Astrocyte of the spinal cord (primary cell): ENCODE measurements at regions not wholly inside any gene's neighbourhood (a gene's known extent, or its start where the extent isn't known, plus 50 kb on each side); places are given as distances from the start of the nearest gene placed in this dataset.
A peak's percentile ranks its signal among the peaks of the same experiment; 100 is the strongest.

ENCODE experiments used
- DNase-seq: peaks from one replicate; pipeline ENCODE4 v3.0.0; 2011; ENCODE audit warnings: low read depth, low spot score
- H3K4me3 ChIP-seq: 2 replicates; pipeline ENCODE4 v1.5.1; 2011; ENCODE audit warnings: low read depth, mild to moderate bottlenecking, low read length, moderate library complexity
- in situ Hi-C: cut with HindIII; loops from 2 replicates; pipeline ENCODE4 v1.10.0; 2017; ENCODE audit warnings: low sequenced_read_pairs
- TF ChIP-seq, protein P1 (sequence below): IDR thresholded peaks from 2 replicates; pipeline ENCODE4 v1.5.1; 2012; ENCODE audit warnings: low read depth, mild to moderate bottlenecking, low read length, inconsistent platforms

DNA sequence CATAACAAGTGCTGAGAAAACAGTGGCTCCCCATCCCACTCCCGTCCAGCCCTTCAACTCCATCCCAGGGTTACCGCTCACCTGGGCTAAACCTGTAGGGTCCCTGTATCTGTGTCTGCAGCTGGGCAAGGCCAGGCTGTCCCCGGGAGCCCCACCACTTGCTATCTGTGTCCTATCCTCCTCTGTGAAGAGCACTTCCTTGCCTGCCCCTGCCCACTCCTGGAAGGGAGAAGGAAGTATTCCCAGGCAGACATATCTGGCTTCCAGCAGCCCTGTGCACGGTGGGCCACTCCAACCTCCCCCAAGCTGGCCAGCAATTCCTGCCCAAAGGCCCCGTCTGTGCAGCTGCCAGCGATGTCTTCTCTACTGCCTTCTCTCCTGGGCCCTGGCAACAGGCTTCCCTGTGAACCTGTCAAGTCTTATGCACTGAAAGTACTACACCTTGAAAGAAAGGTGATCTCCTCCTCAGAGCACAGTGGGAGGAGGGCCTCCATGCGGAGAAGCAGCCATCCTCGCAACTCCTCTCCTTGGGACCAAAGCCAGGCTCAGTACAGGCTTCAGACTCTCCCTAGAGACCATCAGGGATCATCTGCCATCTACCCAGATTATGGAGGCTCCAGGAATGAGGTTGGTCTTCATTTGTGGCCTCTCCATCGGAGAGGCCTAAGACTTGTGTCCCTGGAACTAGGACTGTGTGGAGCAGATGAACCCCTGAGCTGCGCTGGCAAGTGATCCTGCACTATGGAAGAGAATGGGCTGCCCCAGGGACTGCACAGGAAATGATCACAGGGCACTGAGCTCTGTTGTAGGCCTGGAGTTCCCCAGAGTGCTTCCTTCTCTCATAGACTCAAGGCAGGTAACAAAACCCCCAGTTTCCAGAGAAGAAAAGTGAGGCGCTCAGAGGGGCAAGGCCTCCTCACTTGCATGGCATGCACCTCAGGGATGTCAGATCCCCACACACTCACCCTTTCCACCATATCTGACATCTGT, 663.6 kb downstream of the BCL11B start:
- no peak for DNase-seq
- TF ChIP-seq, protein P1, sequence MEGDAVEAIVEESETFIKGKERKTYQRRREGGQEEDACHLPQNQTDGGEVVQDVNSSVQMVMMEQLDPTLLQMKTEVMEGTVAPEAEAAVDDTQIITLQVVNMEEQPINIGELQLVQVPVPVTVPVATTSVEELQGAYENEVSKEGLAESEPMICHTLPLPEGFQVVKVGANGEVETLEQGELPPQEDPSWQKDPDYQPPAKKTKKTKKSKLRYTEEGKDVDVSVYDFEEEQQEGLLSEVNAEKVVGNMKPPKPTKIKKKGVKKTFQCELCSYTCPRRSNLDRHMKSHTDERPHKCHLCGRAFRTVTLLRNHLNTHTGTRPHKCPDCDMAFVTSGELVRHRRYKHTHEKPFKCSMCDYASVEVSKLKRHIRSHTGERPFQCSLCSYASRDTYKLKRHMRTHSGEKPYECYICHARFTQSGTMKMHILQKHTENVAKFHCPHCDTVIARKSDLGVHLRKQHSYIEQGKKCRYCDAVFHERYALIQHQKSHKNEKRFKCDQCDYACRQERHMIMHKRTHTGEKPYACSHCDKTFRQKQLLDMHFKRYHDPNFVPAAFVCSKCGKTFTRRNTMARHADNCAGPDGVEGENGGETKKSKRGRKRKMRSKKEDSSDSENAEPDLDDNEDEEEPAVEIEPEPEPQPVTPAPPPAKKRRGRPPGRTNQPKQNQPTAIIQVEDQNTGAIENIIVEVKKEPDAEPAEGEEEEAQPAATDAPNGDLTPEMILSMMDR = no peak
- H3K4me3 ChIP-seq = no peak overlapping the region
- in situ Hi-C loops = no loop called here

DNA sequence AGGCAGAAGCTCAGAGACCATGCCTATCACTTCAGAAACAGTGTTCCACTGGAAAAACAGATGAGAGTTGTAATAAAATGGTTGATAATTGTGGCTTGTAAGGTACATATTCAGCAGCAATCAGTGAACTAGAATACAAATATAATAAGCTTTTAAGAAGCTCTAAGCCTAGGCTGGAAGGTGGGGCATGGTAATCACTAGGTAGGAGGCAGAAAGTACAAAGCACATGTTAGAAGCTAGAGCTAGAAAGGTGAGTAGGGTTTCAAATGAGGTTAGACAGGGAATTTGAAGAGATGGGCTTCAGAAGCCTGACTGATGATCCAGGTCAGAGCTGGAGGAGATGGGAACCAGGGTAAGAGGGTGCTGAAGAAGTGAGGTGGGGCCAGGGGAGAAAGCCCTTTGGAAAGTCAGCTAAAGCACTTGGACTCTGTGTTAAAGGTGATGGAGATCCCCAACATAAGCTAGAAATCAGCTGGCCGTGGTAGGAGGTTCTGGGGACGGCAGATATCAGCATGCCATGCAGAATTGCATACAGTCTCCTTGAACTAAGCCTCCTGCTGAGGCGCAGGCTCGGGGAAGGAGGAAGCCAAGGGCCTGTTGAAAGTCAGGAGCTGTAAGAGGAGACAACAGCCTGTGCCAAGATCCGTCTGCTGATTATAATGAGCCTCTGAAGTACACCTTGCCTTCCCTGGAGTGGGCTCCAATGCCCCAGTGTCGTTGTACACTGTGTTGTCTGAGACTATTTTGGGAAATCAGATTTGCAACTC, 659.4 kb downstream of the BCL11B start:
- no peak for DNase-seq
- in situ Hi-C loops = no loop called here
- TF ChIP-seq, protein P1 = no peak
- no peak overlapping the region for H3K4me3 ChIP-seq

- no peak overlapping the region for H3K4me3 ChIP-seq
- DNase-seq = no peak
Observed at GRCh38 chr14:98614741-98615140, 657.3 kb downstream of the BCL11B start.

DNA sequence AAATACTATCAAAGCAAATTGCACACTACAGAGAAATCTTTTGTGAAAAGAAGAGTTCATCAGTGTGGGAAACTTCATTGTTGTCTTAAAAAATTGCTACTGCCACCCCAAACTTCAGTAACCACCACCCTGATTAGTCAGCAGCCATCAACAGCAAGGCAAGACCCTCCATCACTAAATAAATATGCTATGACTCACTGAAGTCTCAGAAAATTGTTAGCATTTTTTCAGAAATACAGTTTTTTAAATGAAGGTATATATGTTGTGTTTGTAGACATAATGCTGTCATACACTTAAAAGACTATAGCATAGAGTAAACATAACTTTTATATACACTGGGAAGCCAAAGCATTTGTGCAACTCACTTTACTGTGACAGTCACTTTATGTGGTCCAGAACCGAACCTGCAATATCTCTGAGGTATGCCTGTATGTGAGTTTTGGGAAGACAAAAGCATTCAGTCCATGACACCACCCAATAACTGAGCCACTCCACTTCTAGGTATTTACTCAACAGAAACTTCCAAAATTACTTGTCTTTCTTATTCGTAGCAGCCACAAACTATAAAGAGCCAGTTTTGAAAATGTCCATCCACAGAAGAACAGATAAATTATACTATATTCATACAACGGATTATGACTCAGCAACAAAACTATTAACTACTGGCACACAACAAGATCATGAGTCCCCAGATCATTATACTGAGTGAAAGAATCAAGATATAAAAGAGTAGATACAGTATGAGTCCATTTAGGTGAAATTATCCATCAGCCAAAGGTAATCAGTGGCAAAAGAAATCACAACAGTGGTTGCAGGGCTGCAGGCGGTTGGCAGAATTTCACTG, 649.6 kb downstream of the BCL11B start:
- H3K4me3 ChIP-seq = no peak overlapping the region
- DNase-seq = peak; percentile 30
- in situ Hi-C loops = no loop called here
- TF ChIP-seq, protein P1 = no peak

More at GRCh38 chr14:98614741-98615140, 657.3 kb downstream of the BCL11B start:
- in situ Hi-C loops = no loop called here
- TF ChIP-seq, protein P1 = no peak

- in situ Hi-C loops = no loop called here
- TF ChIP-seq, protein P1 = no peak
Observed at GRCh38 chr14:98623788-98624415, 648.1 kb downstream of the BCL11B start.

More at GRCh38 chr14:98623788-98624415, 648.1 kb downstream of the BCL11B start:
- DNase-seq = peak; percentile 0
- no peak overlapping the region for H3K4me3 ChIP-seq
